HG03565 (cell line): ENCODE measurements at regions not wholly inside any gene's neighbourhood (a gene's known extent, or its start where the extent isn't known, plus 50 kb on each side); places are given as distances from the start of the nearest gene placed in this dataset.
"Not testable (repeated sequence)": the region's sequence is repeated elsewhere in the genome, so short reads cannot be mapped to it uniquely, and the experiment has no call there.

Experiments
- ATAC-seq: cut with Tn5 transposase; IDR thresholded peaks from one replicate; pipeline ENCODE4 v1.9.1; 2021; ENCODE audit warnings: mild to moderate bottlenecking, moderate library complexity; ENCODE audit not compliant: unreplicated experiment

DNA sequence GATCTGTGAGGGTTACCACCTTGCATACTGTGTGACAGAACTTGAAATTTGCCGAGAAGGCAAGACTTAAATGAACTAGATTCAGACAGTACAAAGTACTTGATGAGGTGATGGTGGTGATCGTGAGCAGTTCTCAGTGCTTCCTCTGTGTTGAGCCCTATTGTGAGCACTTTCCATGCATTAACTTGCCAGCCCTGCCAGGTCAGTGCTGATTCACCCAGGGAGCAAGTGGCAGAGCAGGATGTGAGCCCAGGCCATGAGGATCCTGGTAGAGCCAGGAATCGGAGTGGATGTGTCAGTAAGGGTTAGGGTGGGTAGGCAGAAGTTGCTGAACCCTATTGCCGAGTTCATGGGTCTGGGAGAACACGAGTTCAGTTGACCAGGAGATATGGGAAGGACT is 4545.7 kb upstream of the TPTE start:
- ATAC-seq = not testable (repeated sequence)

DNA sequence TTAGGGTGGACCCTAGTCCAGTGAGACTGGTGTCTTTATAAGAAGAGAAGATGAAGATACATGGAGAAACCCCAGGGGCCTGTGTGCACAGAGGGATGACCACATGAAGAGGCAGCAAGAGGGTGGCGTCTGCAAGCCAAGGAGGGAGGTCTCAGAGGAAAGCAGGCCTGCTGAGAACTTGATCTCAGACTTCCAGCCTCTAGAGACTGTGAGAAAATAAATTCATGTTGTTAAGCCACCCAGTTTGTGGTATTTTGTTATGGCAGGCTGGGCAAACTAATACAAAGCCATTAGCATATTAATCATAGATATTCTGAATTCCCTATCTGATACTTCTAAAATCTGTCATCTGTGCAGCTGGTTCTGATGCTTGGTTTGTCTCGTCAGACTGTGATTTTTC is 4523.8 kb upstream of the TPTE start:
- ATAC-seq = not testable (repeated sequence)

DNA sequence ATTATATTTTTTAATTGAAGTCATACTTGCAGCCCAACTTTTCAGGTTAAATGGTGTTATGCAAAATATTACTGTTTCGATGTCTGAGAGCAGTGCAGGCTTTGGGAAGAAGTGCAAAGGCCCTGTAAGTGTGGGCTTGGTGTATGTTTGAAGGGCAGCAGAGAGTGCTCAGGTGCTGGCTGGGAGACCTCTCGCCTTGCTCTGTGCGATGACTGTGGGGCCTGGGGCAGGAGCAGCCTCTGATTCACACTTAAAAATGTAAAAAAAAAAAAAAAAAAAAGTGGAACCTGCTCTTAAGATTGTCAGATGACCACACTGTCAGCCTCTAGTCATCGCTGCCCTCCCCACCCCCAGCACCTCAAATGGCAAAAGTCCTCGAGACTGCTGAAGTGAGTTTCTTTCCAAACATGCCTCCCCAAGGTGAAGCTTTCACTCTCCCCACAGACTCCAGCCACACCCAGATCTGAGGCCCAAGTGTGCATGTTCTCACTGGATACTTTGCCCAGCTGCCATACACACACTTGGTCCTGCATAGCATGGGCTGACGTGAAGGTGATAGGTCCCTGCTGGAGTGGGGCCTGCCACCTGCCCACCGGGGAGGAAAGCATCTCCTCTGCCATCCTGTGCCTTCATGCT is 4505.8 kb upstream of the TPTE start:
- ATAC-seq = not testable (repeated sequence)

DNA sequence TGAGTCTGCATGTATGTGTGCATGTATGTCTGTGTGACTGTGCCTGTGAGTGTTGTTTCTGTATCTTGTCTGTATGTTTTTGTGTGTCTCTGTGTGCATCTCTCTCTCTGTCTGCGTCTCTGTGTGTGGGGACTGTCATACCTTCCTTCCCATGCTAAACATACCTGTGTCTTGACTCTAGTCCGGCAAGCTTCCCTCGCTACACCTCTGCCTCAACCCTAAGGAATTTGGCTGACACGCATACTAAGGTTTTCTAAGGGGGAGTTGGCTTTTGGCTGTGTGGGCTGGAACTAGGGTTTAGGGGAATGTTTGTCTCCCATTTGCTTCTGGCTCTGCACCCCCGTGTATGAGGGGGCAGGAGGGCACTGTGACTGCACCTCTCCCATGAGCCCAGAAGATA is 4500.9 kb upstream of the TPTE start:
- not testable (repeated sequence) for ATAC-seq

DNA sequence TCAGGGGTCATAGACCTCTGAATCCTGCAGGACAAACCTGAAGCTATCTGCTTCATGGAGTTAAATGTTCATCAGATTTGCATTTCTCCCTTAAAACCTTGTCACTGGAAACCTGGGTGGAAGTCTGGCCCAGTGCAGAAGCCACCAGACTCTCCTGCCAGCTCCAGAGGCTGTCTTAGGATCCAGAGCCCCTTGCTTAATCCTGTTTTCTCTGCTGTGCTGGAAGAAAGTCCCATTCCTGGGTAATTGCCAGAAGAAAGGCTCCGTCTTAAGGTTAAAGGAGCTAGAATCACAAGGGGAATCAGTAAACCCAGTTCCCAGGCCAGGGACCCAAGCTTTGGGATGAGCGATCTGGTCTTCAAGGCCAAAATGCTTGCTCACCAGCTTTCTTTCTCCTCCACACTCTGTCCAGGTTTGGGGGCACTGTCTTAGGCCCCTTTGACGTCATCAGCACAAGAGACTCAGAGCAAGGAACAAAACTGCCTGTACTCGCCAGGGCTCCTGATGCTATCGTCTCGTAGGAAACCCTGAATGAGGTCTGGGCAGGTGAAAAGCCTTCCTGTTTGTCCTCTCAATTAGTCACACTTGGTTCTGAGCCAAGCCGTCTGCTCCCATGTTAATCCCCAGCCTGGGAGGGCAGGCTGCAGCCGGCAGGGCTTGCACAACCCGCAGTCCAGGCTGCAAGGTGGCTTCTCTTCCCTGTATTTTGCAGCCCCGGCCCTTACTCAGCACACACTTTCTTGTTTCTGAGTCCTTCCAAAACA is 4500.2 kb upstream of the TPTE start:
- not testable (repeated sequence) for ATAC-seq

DNA sequence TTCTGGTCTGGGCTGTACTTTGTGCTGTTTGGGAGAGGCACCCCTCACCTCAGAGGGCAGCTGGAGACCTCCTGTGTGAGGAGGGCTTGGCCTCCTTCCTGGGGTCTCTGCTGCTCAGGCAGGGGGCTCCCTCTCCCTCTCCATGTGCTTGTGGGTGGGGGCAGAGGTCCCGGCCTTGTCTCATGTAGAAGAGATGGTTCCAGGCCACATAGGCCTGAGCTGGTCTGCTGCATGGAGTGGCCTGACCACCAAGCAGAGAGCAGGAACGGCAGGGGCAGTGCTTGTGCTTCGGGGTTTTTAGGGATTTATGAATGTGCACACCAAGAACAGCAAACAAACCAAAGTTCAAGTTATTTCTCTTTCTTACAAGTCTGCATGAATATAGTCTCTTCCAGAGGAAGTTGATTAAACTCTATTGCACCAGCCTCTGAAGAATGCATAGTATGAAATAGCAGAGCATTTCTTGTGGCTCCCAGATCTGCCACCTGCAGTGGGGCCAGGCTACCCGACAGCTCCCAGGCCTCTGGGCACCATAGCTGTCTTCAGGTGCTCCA is 4499.6 kb upstream of the TPTE start:
- ATAC-seq = not testable (repeated sequence)

DNA sequence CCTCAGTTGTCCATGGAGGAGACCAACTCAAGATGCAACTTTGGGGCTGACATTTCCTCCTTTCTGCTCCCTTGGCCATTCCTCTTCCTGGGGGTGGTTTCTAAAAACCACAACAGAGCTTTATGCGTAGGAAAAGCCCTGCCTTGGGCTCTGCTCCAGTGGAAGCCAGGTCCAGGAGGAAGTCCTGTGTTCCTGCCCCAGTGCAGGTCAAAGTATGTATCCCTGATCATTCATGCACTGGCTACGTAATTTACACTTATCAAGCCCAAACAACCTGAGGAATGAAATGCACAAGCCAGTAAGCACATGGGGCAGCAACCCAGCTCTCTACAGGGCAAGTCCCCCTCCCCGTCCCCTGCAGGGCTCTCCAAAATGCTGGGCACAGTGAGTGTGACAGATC is 4498.1 kb upstream of the TPTE start:
- not testable (repeated sequence) for ATAC-seq

DNA sequence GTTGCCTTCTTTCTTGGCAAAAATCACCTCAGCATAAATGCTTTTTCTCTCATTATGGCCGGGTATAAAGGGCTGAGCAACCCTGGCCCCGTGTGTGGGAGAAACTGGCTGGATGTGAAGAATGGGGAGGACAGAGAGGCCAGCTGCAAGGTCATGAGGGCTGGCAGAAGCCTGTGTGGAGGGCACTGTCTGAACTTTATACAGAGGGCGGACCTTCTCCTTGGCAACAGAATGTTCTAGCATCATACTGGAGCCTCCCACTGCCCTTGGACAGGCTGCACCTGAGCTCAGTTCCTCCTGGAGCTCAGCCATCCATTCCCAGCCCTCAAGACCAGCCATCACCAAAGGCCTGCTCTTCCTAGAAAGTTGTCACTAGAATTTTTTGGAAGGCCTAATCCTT is 4496.2 kb upstream of the TPTE start:
- ATAC-seq = not testable (repeated sequence)

DNA sequence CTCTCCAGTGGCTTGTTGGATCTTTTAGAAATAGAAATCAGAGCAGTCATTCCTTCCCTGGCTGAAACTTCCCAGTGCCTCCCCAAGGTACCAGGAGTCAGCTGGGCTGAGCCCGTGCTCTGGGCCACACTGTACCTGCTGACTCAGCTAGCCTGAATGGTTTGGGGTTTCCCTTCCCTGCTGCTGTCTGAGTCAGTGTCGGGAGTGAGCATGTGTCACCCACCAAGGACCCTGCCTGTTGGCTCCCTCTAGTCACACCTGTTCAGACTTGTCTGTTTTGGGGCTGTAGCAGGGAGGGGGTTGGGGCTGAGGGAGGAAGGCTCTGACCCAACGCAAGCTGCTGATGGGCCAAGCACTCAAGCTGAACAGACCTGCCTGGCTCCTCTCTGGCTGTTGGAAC is 4493.9 kb upstream of the TPTE start:
- not testable (repeated sequence) for ATAC-seq

DNA sequence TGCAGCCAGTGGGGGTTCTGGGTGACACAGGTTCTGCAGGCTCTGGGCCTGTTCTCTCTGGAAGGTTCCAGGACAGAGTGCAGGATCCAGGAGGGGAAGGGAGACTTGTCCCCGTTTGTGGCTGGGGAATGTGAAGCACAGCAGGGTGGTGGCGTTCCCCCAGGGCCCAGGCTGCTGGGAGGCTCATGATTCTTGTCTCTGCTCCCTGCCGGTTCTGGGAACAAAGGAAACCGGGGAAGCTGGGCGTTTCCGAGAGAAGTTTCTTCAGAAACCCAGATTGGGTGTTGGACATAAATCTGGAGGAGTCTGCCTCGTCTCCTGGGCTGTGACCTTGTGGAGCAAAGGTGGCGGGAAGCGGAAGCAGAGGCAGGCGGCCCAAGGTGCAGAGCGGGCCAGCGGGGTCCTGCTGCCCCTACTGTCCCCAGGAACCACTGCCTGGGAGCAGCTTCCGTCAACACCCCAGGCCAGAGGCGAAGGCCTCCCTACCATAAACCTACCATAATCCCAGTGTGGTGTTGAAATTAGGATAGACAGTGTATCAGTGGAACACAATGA is 4487.2 kb upstream of the TPTE start:
- not testable (repeated sequence) for ATAC-seq

DNA sequence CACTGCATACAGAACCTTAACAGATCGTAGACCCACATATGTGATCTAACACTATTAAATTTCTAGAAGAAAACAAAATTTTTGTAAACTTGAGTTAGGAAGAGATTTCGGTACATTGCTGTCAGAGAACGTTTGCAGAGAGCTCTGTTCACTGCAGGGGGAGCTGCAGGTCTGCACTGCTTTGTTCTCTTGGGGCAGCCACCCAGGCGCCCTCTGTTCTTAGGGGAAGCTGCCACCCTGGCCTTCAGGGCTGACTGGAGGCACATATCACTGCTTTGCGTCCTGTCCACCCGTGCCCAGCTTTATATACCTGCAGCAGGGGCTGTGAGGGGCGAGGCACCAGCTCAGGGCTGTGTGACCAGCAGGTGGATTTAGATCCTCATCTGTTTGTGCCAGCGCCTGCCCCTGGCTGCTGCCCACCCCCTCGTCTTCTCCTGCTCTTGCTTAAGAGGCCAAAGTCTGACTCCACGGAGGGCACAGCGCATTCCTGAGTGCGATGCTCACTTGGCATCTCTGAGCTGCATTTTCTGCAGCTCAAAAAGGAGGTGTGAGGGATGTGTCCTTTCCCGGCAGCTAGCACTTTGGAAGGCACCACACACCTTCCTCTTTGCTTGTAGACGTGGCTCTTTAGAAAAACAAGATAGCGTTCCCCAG is 4486.4 kb upstream of the TPTE start:
- not testable (repeated sequence) for ATAC-seq

DNA sequence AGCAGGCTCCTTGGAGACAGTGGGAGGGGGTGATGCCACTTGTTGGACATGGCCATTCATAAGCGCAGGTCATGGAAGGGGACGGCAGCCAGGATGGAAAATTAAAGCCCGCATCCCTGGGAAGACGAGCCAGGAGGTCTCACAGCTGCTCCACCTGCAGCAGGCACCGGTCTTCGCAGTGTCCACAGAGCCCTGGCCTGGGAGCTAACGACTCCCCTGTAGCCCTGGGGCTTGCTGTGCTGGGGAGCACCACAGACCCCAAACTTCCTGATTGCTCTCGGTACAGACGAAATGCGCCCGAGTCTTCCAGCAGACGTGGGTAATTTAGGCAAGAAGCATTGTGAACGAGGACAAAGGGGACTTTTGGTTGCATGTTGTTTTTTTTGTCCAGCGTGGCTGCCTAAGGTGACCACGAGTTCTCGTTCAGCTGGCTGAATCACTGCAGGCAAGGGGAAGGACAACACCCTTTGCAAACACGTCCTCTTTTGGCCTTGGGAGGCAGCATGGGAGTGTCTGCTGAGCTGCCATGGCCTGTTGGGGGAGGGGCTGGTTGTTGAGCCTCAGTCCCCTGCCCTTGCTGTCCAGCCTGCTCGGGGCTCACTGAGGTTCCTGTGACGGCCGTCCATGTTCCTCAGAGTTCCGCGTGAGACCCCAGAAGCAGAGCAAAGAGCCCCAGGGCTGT is 4485.8 kb upstream of the TPTE start:
- ATAC-seq = not testable (repeated sequence)

DNA sequence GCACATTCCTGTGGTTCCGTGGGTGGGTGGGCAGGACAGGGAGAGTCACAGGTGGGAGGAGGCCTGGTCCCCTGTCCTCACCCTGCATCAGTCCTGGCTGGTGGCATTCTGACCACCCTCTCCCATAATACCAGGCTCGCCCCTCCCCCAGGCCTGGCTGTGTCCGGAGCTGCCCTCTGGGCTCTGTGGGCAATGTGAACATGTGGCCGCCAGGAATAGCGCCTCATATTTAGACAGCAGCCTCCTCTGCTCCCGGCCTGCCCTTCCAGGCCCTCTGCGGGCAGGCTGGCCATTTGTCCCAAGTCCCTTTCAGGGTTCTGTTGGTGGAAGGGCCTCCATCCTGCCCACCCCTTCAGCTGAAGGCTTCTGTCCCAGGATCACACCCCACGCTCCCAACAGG is 4482.2 kb upstream of the TPTE start:
- not testable (repeated sequence) for ATAC-seq

DNA sequence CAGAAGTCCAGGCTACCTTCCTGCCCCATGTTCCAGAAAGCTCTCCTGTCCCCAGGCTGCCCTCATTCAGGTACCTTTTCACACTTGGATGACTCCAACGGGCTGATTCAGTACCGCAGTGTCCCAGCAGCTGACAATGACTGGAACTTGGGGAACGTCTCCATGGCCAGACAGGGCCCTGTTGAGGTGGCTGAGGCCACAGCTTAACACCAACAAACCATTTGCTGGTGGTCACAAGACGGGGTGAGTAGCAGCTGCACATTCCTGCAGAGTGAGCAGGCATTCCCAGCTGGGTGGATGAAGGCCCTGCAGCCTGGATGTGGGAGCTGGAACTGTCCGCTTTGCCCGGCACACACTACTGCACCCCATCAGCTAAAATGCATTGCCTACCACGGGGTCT is 4481.3 kb upstream of the TPTE start:
- not testable (repeated sequence) for ATAC-seq

DNA sequence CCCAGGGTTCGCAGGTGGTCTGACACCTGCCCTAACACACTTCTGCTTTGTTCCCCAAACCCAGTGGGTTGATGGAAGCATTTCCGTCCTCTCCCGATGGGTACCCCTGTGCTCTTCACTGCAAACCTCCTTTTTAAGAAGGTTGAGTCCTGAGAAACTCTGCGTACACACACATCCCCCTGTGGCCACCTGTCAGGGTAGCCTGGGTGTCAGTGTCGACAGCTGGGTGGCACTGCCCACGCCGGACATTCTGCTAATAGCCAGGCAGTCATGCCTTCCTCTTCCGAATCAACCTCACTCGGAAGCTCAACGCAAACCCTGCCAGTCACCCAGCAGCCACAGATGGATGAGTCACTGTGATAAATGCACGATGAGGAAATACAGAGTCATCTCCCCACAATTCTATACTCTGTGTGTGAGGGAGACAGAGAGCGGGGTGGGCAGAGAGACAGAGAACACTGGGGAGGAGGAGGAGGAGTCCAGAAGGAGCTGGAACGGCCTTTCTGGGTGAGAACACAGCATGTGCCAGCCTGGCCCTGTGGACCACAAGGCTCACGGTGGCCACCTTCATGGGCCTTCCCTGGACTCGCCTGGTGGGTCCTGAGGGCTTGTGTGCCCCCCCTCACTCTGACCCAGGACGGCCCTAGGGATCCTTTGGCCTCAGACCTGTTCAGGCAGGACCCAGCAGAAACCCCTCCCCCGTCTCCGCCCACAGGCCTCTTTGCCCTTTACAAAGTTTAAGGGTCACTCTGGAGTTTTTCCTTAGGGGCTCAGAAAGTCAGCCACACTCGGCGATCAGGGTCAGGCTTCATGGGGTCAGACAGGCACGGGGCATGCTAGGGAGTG is 4477.7 kb upstream of the TPTE start:
- not testable (repeated sequence) for ATAC-seq

DNA sequence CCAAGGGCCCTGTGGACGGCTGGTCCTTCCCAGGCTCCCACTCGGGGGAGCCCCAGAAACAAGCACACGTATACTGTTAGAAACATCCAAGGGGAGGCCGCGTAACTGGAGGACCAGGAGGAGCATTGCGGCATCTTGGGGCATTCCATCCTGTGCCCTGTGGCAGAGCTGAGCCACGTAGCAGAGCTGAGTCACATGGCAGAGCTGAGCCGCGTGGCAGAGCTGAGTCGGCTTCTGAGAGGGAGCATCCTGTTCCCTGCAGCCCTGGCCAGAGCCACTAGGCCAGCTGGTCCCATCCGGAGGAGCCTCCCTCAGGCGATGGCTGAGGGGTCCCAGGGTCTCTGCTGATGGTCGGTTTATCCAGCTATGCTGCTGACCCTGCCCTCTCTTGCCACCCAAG is 4476.7 kb upstream of the TPTE start:
- not testable (repeated sequence) for ATAC-seq

DNA sequence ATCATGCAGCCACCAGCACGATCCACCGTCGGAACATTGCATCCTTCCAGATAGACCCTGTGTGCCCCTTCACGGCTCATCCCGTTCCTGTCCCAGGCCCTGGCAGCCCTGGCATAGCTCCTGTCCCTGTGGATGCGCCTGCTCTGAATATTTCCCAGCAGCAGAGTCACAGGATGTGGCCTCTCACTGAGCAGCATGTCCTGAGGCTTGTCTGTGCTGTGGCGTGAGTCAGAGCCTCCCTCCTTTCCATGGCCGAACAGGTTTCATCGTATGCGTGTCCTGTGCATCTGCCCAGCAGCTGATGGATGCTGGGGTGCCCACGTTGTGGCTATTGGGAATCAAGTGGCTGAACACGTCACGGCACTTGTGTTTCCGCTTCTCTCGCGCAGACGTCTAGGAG is 4471.5 kb upstream of the TPTE start:
- not testable (repeated sequence) for ATAC-seq

DNA sequence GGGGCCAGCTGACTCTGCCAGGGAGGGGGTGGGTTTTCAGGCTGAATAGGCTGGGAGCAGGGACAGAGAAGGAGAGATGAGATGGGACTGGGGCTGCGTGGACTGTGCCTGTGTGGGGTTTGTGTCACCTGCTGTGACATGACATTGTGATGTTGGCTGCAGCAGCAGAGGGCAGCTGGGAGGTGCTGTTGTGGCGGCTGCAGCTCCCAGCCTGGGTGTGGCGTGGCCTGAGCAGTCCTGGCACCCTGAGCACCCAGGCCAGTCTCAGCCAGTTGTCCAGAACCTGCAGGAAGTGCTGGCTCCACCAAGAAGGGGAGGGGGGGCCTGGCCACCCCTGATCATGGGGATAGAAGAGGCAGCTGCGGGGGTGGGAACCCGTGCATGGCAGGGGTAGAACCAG is 4469.3 kb upstream of the TPTE start:
- not testable (repeated sequence) for ATAC-seq

DNA sequence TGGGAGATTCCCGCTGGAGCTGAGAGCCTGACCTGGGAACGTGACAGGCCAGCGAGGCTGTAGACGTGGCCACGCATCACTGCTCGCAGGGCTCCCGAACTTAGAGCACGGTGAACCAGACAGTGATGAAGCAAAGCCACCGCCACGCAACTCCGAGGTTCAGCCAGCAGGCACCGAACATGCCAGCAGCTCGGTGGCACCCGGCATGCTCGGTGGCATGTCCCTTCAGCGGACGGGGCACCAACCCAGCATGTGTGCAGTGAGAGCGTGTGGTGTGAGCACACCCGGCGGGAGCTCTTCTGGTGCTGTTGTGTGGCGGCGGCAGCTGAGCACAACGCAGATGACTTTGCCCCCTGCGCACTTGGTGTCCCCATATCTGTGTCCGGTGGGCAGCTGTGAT is 4468.2 kb upstream of the TPTE start:
- ATAC-seq = not testable (repeated sequence)

DNA sequence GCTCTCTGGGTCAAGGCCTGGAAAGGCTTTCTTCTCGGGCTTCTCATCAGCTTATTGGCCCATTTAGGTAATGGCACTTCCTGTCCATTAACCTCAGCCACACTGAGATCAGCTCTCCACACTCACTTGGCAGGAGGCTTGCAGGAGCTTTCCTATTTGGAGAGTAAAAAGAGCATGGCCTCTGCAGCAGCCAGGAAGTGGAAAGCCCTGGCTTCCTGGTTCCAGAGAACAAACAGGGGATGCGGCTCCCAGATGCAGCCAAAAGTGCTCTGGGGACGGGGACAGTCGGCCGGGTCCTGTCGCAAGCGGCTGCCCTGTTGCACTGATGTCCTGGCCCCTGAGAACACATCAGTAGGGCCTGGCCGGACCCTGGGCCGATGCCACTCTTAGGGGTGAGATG is 4462.4 kb upstream of the TPTE start:
- ATAC-seq = not testable (repeated sequence)
